Liver (tissue), 8 donors: ENCODE measurements at regions not wholly inside any gene's neighbourhood (a gene's known extent, or its start where the extent isn't known, plus 50 kb on each side); places are given as distances from the start of the nearest gene placed in this dataset.

ENCODE experiments used
- DNase-seq: peaks from one replicate; pipeline ENCODE4 v3.0.0-alpha.2; 2017; ENCODE audit warnings: low spot score
- H3K27ac ChIP-seq, 2 donors: one replicate each; pipeline ENCODE4 v1.7.0; 2013; ENCODE audit warnings: inconsistent platforms in 2 of 2, low read length in 2 of 2, control low read depth in 1 of 2, low read depth in 1 of 2, mild to moderate bottlenecking in 1 of 2
- H3K27me3 ChIP-seq, 4 donors: one replicate each; pipeline versions ENCODE4 v1.6.1 to v1.7.0; 2013; ENCODE audit warnings: low read length in 3 of 4, inconsistent platforms in 1 of 4, mild to moderate bottlenecking in 1 of 4, moderate library complexity in 1 of 4; ENCODE audit not compliant: control insufficient read depth in 4 of 4, insufficient read depth in 4 of 4
- H3K36me3 ChIP-seq, 4 donors: one replicate each; pipeline versions ENCODE4 v1.6.1 to v1.7.0; 2013; ENCODE audit warnings: low read length in 3 of 4, mild to moderate bottlenecking in 3 of 4, low read depth in 1 of 4, moderate library complexity in 1 of 4; ENCODE audit not compliant: control insufficient read depth in 4 of 4, insufficient read depth in 3 of 4
- H3K4me1 ChIP-seq, 4 donors: one replicate each; pipeline versions ENCODE4 v1.6.1 to v1.7.0; 2013; ENCODE audit warnings: low read length in 3 of 4, mild to moderate bottlenecking in 3 of 4, moderate library complexity in 1 of 4; ENCODE audit not compliant: control insufficient read depth in 4 of 4, insufficient read depth in 4 of 4
- H3K4me3 ChIP-seq, 3 donors: one replicate each; pipeline versions ENCODE4 v1.6.1 to v1.7.0; 2013; ENCODE audit warnings: low read length in 3 of 3, control low read depth in 1 of 3, low read depth in 1 of 3, mild to moderate bottlenecking in 1 of 3
- H3K9ac ChIP-seq, 2 donors: one replicate each; pipeline ENCODE4 v1.7.0; 2013; ENCODE audit warnings: low read length in 2 of 2, mild to moderate bottlenecking in 2 of 2, moderate library complexity in 2 of 2, control low read depth in 1 of 2, low read depth in 1 of 2
- H3K9me3 ChIP-seq, 4 donors: one replicate each; pipeline versions ENCODE4 v1.6.1 to v1.7.0; 2013; ENCODE audit warnings: low read length in 3 of 4; ENCODE audit not compliant: control insufficient read depth in 4 of 4
- EGR1 ChIP-seq, 2 donors: IDR thresholded peaks; 2 replicates each; pipeline ENCODE4 v1.6.1; 2016 to 2018; ENCODE audit warnings: antibody characterized with exemption in 2 of 2, low read depth in 2 of 2
- FOXA2 ChIP-seq: IDR thresholded peaks from 2 replicates; pipeline ENCODE4 v1.6.1; 2016; ENCODE audit warnings: antibody characterized with exemption
- GABPA ChIP-seq, 2 donors: IDR thresholded peaks in 1 of 2; conservative IDR thresholded peaks in 1 of 2; 2 replicates each; pipeline ENCODE4 v1.6.1; 2016; ENCODE audit warnings: antibody characterized with exemption in 2 of 2, mild to moderate bottlenecking in 1 of 2, moderate library complexity in 1 of 2
- HNF4A ChIP-seq, 2 donors: conservative IDR thresholded peaks; 2 replicates each; pipeline ENCODE4 v1.6.1; 2016; ENCODE audit warnings: antibody characterized with exemption in 2 of 2, mild to moderate bottlenecking in 2 of 2
- JUND ChIP-seq, 2 donors: IDR thresholded peaks; 2 replicates each; pipeline ENCODE4 v1.6.1; 2016; ENCODE audit warnings: antibody characterized with exemption in 2 of 2
- RAD21 ChIP-seq, 2 donors: IDR thresholded peaks; 2 replicates each; pipeline ENCODE4 v1.6.1; 2016; ENCODE audit warnings: antibody characterized with exemption in 2 of 2, mild to moderate bottlenecking in 2 of 2
- RXRA ChIP-seq, 2 donors: IDR thresholded peaks; 2 replicates each; pipeline ENCODE4 v1.6.1; 2017 to 2018; ENCODE audit warnings: antibody characterized with exemption in 2 of 2, mild to moderate bottlenecking in 1 of 2
- SP1 ChIP-seq: IDR thresholded peaks from 2 replicates; pipeline ENCODE4 v1.6.1; 2018; ENCODE audit warnings: antibody characterized with exemption, mild to moderate bottlenecking
- TAF1 ChIP-seq: conservative IDR thresholded peaks from 2 replicates; pipeline ENCODE4 v1.6.1; 2016; ENCODE audit warnings: antibody characterized with exemption, mild to moderate bottlenecking
- YY1 ChIP-seq: IDR thresholded peaks from 2 replicates; pipeline ENCODE4 v1.6.1; 2016; ENCODE audit warnings: antibody characterized with exemption, mild to moderate bottlenecking
- WGBS: extraction: QIAGEN DNeasy Blood & Tissue Kit; methylation state at CpG from one replicate; pipeline ENCODE4 v1.1.7; 2013; 5-methylcytosine and 5-hydroxymethylcytosine counted together
- TF ChIP-seq, protein P1 (sequence below): IDR thresholded peaks from 2 replicates; pipeline ENCODE4 v1.6.1; 2016; ENCODE audit warnings: antibody characterized with exemption
- TF ChIP-seq, protein P2 (sequence below): fragments of 150-350 bp; IDR thresholded peaks from 2 replicates; pipeline ENCODE4 v1.5.1; 2017; ENCODE audit warnings: improper control_type of control experiment, low read depth, low read length; ENCODE audit not compliant: missing input control
- TF ChIP-seq, protein P3 (sequence below): IDR thresholded peaks from 2 replicates; pipeline ENCODE4 v1.6.1; 2016; ENCODE audit warnings: antibody characterized with exemption, mild to moderate bottlenecking
- TF ChIP-seq, protein P4 (sequence below): IDR thresholded peaks from 2 replicates; pipeline ENCODE4 v1.6.1; 2016; ENCODE audit warnings: antibody characterized with exemption
- donor health status: healthy.
- donor health status: healthy.
- donor health status: healthy.
- donor health status: healthy.
- donor health status: healthy.

DNA sequence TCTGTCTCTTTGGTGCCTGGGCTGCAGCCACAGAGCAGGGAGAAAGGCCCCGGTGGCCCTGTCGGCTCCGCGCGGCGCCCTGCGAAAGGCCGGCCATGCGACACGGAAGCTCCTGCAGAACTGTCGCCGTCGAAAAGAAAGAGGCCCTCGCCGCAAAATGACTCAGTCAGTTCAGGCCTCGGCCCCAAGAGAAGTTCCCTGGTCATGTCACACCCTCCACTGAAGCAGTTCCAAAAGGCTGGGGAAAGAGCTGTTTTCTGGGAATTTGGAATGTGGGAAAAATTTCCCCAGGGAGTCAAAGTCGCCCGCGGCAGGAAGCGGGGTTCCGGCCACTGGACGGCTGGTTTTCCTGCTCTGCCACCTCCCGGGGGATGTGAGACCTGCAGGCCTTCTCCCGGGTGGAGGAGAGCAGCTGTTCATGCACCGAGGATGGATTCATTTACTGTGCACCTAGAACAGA lies 115.8 kb upstream of the ZNF678 start:
- Histone ChIP-seq H3K9me3 (peaks cover 0 to 2% (median 0%) of the 10 kb centered on the region in 4 donors), H3K4me3 (no peak overlapping the region)
- DNase-seq = no peak

DNA sequence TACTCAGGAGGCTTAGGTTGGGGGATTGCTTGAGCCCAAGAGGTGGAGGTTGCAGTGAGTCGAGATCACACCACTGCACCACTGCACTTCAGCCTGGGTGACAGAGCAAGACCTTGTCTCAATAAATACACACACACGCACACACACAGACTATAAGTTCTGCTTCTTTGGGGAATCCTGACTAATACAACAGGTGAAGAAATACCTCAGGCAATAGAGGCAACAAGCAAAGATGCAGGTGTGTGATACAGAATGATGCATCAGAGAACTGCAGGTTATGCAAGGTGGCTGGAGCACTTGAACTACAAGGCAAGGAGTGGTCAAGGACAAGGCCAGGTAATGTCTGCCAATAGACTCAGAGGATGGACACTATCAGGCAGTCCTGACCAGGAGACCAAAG lies 117.6 kb upstream of the ZNF678 start:
- Histone ChIP-seq H3K27ac (no peak overlapping the region), H3K9me3 (no peaks in the 10 kb centered on the region), H3K9ac (no peak overlapping the region), H3K27me3 (no peaks in the 10 kb centered on the region), H3K4me1 (no peaks in the 10 kb centered on the region), H3K36me3 (no peaks in the 10 kb centered on the region), H3K4me3 (no peak overlapping the region)
- no peak for TF ChIP-seq JUND (IDR thresholded peaks at IDR 0.05)
- TF ChIP-seq FOXA2 = no peak
- TF ChIP-seq, protein P1, sequence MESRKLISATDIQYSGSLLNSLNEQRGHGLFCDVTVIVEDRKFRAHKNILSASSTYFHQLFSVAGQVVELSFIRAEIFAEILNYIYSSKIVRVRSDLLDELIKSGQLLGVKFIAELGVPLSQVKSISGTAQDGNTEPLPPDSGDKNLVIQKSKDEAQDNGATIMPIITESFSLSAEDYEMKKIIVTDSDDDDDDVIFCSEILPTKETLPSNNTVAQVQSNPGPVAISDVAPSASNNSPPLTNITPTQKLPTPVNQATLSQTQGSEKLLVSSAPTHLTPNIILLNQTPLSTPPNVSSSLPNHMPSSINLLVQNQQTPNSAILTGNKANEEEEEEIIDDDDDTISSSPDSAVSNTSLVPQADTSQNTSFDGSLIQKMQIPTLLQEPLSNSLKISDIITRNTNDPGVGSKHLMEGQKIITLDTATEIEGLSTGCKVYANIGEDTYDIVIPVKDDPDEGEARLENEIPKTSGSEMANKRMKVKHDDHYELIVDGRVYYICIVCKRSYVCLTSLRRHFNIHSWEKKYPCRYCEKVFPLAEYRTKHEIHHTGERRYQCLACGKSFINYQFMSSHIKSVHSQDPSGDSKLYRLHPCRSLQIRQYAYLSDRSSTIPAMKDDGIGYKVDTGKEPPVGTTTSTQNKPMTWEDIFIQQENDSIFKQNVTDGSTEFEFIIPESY = no peak
- DNase-seq = no peak
- 95% methylated on average over 2 of the region's 2 CpGs for WGBS

More for the DNA sequence above, 115.8 kb upstream of the ZNF678 start:
- Histone ChIP-seq H3K27ac (no peak overlapping the region), H3K27me3 (no peaks in the 10 kb centered on the region), H3K4me1 (no peaks in the 10 kb centered on the region), H3K36me3 (no peaks in the 10 kb centered on the region), H3K9ac (no peak overlapping the region)
- TF ChIP-seq, protein P2, sequence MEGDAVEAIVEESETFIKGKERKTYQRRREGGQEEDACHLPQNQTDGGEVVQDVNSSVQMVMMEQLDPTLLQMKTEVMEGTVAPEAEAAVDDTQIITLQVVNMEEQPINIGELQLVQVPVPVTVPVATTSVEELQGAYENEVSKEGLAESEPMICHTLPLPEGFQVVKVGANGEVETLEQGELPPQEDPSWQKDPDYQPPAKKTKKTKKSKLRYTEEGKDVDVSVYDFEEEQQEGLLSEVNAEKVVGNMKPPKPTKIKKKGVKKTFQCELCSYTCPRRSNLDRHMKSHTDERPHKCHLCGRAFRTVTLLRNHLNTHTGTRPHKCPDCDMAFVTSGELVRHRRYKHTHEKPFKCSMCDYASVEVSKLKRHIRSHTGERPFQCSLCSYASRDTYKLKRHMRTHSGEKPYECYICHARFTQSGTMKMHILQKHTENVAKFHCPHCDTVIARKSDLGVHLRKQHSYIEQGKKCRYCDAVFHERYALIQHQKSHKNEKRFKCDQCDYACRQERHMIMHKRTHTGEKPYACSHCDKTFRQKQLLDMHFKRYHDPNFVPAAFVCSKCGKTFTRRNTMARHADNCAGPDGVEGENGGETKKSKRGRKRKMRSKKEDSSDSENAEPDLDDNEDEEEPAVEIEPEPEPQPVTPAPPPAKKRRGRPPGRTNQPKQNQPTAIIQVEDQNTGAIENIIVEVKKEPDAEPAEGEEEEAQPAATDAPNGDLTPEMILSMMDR = peak; percentile 46
- TF ChIP-seq HNF4A (conservative IDR thresholded peaks at IDR 0.05) = no peak
- peak; percentile 57 to 60 for TF ChIP-seq RAD21 (IDR thresholded peaks at IDR 0.05)
- TF ChIP-seq, protein P3, sequence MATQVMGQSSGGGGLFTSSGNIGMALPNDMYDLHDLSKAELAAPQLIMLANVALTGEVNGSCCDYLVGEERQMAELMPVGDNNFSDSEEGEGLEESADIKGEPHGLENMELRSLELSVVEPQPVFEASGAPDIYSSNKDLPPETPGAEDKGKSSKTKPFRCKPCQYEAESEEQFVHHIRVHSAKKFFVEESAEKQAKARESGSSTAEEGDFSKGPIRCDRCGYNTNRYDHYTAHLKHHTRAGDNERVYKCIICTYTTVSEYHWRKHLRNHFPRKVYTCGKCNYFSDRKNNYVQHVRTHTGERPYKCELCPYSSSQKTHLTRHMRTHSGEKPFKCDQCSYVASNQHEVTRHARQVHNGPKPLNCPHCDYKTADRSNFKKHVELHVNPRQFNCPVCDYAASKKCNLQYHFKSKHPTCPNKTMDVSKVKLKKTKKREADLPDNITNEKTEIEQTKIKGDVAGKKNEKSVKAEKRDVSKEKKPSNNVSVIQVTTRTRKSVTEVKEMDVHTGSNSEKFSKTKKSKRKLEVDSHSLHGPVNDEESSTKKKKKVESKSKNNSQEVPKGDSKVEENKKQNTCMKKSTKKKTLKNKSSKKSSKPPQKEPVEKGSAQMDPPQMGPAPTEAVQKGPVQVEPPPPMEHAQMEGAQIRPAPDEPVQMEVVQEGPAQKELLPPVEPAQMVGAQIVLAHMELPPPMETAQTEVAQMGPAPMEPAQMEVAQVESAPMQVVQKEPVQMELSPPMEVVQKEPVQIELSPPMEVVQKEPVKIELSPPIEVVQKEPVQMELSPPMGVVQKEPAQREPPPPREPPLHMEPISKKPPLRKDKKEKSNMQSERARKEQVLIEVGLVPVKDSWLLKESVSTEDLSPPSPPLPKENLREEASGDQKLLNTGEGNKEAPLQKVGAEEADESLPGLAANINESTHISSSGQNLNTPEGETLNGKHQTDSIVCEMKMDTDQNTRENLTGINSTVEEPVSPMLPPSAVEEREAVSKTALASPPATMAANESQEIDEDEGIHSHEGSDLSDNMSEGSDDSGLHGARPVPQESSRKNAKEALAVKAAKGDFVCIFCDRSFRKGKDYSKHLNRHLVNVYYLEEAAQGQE = peak; percentile 43
- no peak for TF ChIP-seq SP1
- 48% methylated on average over 25 of the region's 25 CpGs for WGBS

DNA sequence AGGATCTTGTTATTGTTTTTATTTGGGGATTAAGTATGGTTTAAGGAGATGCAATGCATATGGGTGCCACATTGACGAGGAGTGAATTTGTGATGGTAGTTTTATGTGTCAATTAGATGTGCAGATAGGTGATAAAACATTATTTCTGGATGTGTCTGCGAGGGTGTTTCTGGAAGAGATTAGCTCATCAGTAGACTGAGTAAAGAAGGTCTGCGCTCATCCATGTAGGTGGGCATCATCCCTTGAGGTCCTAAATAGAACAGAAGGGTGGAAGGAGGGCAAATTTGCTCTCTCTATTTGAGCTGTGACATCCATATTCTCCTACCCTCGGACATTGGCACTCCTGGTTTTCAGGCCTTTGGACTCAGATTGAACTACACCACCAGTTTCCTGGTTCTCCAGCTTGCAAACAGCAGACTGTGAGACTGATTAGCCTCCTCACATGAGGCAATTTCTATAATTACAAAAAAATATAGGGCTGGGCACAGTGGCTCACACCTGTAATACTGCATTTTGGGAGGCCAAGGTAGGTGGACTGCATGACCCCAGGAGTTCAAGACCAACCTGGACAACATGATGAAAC lies 118.2 kb upstream of the ZNF678 start:
- DNase-seq = no peak
- TF ChIP-seq, protein P4, sequence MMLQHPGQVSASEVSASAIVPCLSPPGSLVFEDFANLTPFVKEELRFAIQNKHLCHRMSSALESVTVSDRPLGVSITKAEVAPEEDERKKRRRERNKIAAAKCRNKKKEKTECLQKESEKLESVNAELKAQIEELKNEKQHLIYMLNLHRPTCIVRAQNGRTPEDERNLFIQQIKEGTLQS = no peak
- TF ChIP-seq TAF1 (no peak), HNF4A (conservative IDR thresholded peaks at IDR 0.05) (no peak), YY1 (no peak), RAD21 (IDR thresholded peaks at IDR 0.05) (no peak), RXRA (IDR thresholded peaks at IDR 0.05) (no peak), GABPA (IDR thresholded peaks at IDR 0.05 in 1 of 2, conservative IDR thresholded peaks at IDR 0.05 in 1 of 2) (no peak), EGR1 (IDR thresholded peaks at IDR 0.05; ENCODE audit: low read depth in 2 of 2) (no peak)
- 84% methylated on average over 4 of the region's 4 CpGs for WGBS
- no peak overlapping the region for H3K27ac ChIP-seq
- no peaks in the 10 kb centered on the region for H3K4me1 ChIP-seq
- no peaks in the 10 kb centered on the region for H3K36me3 ChIP-seq
- H3K9ac ChIP-seq = no peak overlapping the region
- no peaks in the 10 kb centered on the region for H3K9me3 ChIP-seq
- H3K27me3 ChIP-seq = no peaks in the 10 kb centered on the region
- no peak overlapping the region for H3K4me3 ChIP-seq
